ENCODE measurements at regions not wholly inside any gene's neighbourhood (a gene's known extent, or its start where the extent isn't known, plus 50 kb on each side); places are given as distances from the start of the nearest gene placed in this dataset.

DNA sequence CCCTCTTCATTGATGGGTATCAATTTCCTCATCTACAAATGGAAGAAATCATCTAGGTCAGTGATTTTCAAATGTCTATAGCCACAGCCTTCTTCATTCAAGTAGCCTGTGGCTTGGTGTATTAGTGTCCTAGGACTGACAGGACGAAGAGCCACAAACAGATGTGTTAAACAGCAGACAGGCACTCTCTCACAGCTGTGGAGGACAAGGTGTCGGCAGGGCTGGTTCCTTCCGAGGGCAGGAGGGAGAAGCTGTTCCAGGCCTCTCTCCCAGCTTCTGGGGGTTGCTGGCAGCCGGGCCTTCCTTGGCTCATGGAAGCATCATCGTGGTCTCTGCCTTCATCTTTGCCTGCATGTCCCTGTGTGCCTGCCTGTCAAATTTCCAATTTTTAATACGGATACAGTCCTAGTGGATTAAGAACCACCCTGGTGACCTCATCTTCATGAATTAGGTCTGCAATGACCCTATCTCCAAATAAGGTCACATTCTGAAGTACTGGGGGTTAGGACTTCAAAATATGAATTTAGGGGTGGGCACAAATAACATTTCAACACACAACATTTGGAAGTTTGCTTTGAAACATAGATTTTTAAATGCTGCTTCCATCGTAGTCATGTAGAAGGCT, 86.5 kb downstream of the PTGR3 start:
- no peak overlapping the region for H3K4ac ChIP-seq (ENCODE audit: low read depth, low read length)
- no peak overlapping the region for H2BK5ac ChIP-seq (ENCODE audit: low read depth, low read length, poor library complexity, severe bottlenecking)
- H3K27ac ChIP-seq (ENCODE audit: insufficient read depth, low read length) = no peak overlapping the region
- no peak overlapping the region for H4K91ac ChIP-seq (ENCODE audit: insufficient read depth, low read depth, low read length)
- no peak overlapping the region for H2AK9ac ChIP-seq (replicated peaks; ENCODE audit: low read depth, low read length, poor library complexity)
- no peak overlapping the region for H4K5ac ChIP-seq (ENCODE audit: low read depth, low read length)
- no peaks in the 10 kb centered on the region for H3K36me3 ChIP-seq (ENCODE audit: control insufficient read depth, insufficient read depth, low read length)
- H2AK5ac ChIP-seq (ENCODE audit: low read depth, low read length) = no peak overlapping the region
- ATAC-seq (ENCODE audit: low read depth) = no peak
- H2BK120ac ChIP-seq (ENCODE audit: low read depth, low read length) = no peak overlapping the region
- no peak overlapping the region for H3K23ac ChIP-seq (ENCODE audit: low read depth, low read length)
- 60% methylated on average over 2 of the region's 7 CpGs; no CpG with 5 or more reads in 1 of the 2 experiments for WGBS, 2 experiments (ENCODE audit: extremely low coverage in 2 of 2, insufficient read length in 1 of 2)
- H3K14ac ChIP-seq (replicated peaks; ENCODE audit: low read depth, low read length) = no peak overlapping the region
- BruUV-seq (replicated peaks) = no TSS peak
- DNase-seq = no peak
- H3K18ac ChIP-seq (ENCODE audit: low read depth, low read length) = no peak overlapping the region
- peaks cover 22% of the 10 kb centered on the region for H3K27me3 ChIP-seq (ENCODE audit: control insufficient read depth, insufficient read depth, low read length)
- H2BK20ac ChIP-seq (ENCODE audit: low read depth, low read length) = no peak overlapping the region
- no peaks in the 10 kb centered on the region for H3K9me3 ChIP-seq (ENCODE audit: control insufficient read depth, insufficient read depth, low read length)
- H3K4me1 ChIP-seq (ENCODE audit: control insufficient read depth, insufficient read depth, low read length) = no peaks in the 10 kb centered on the region
- H3K79me1 ChIP-seq (ENCODE audit: low read depth in 1 of 2, low read length in 2 of 2) = no peaks in the 10 kb centered on the region
- TF ChIP-seq RFX5 (IDR thresholded peaks at IDR 0.05; ENCODE audit: low read depth, low read length) = no peak
- TF ChIP-seq RCOR1 (IDR thresholded peaks at IDR 0.05; ENCODE audit: insufficient replicate concordance, low read length) = no peak
- TF ChIP-seq MXI1 (IDR thresholded peaks at IDR 0.05; ENCODE audit: borderline replicate concordance, low read depth, low read length) = no peak
- no peak for TF ChIP-seq RAD21 (IDR thresholded peaks at IDR 0.05; ENCODE audit: low read length)
- no peak for TF ChIP-seq BHLHE40 (IDR thresholded peaks at IDR 0.05; ENCODE audit: low read depth, low read length)
- TF ChIP-seq, protein P1, sequence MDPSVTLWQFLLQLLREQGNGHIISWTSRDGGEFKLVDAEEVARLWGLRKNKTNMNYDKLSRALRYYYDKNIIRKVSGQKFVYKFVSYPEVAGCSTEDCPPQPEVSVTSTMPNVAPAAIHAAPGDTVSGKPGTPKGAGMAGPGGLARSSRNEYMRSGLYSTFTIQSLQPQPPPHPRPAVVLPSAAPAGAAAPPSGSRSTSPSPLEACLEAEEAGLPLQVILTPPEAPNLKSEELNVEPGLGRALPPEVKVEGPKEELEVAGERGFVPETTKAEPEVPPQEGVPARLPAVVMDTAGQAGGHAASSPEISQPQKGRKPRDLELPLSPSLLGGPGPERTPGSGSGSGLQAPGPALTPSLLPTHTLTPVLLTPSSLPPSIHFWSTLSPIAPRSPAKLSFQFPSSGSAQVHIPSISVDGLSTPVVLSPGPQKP (IDR thresholded peaks at IDR 0.05; ENCODE audit: borderline replicate concordance, low read depth, low read length) = no peak
- TF ChIP-seq CHD1 (IDR thresholded peaks at IDR 0.05; ENCODE audit: low read depth, low read length) = no peak
- TF ChIP-seq, protein P2, sequence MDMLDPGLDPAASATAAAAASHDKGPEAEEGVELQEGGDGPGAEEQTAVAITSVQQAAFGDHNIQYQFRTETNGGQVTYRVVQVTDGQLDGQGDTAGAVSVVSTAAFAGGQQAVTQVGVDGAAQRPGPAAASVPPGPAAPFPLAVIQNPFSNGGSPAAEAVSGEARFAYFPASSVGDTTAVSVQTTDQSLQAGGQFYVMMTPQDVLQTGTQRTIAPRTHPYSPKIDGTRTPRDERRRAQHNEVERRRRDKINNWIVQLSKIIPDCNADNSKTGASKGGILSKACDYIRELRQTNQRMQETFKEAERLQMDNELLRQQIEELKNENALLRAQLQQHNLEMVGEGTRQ (IDR thresholded peaks at IDR 0.05; ENCODE audit: low read depth, low read length) = no peak
- TF ChIP-seq MAFK (IDR thresholded peaks at IDR 0.05; ENCODE audit: low read depth, low read length) = no peak
- ChIA-PET POLR2A (ENCODE audit: unreplicated experiment) (no interaction called here), CTCF (no interaction called here)
- H4K20me1 ChIP-seq (ENCODE audit: insufficient read depth, low read length) = no peaks in the 10 kb centered on the region; the same call in 1 of the 2 replicates
- no peak overlapping the region for H3K4me2 ChIP-seq (ENCODE audit: low read depth, low read length)
- H3K56ac ChIP-seq (ENCODE audit: extremely low read depth, insufficient read depth, low read length) = no peak overlapping the region
- dilution Hi-C loops (cut with HindIII; ENCODE audit: low sequenced_read_pairs, unreplicated experiment) (no loop called here), in situ Hi-C loops (cut with MboI; ENCODE audit: low sequenced_read_pairs) (no loop called here), intact Hi-C loops (cut with micrococcal nuclease) (no loop called here)
- no peak overlapping the region for H3K9ac ChIP-seq (ENCODE audit: low read depth, low read length)
- no peak overlapping the region for H2BK15ac ChIP-seq (ENCODE audit: low read depth, low read length)
- H2AFZ ChIP-seq (replicated peaks; ENCODE audit: low read length, poor library complexity) = no peak overlapping the region
- H3K4me3 ChIP-seq (ENCODE audit: insufficient read depth, low read depth, low read length) = no peak overlapping the region
- H3K9me1 ChIP-seq (ENCODE audit: insufficient read depth, low read length) = no peaks in the 10 kb centered on the region
- H4K8ac ChIP-seq (ENCODE audit: low read depth in 2 of 2, low read length in 2 of 2) = no peak overlapping the region

Measured in IMR-90 (cell line).